CD4-positive, alpha-beta T cell (primary cell): ENCODE measurements at regions not wholly inside any gene's neighbourhood (a gene's known extent, or its start where the extent isn't known, plus 50 kb on each side); places are given as distances from the start of the nearest gene placed in this dataset.

Experiments used
- ATAC-seq: fragments of 200-7000 bp; cut with Tn5 transposase; one replicate; pipeline ENCODE4 v1.10.0; 2022; ENCODE audit warnings: mild to moderate bottlenecking; ENCODE audit not compliant: poor library complexity
- CTCF ChIA-PET: fragments of 350-600 bp; sonication (Branson Sonifier 250); formaldehyde crosslinking; loops from one replicate; lab custom pipeline; 2021; ENCODE audit warnings: antibody characterized with exemption, inconsistent platforms; lab: Charles Lee
- POLR2A ChIA-PET: fragments of 350-600 bp; sonication (Branson Sonifier 250); formaldehyde crosslinking; loops from one replicate; lab custom pipeline; 2021; ENCODE audit warnings: antibody characterized with exemption, inconsistent platforms; lab: Charles Lee
- DNase-seq, 14 experiments: peaks; one replicate each; pipeline ENCODE4 v3.0.0-alpha.2; 2013 to 2020; ENCODE audit warnings: mixed read lengths in 2 of 14
- H3K27ac ChIP-seq, 2 donors: one replicate each; pipeline versions ENCODE4 v1.5.1 to v1.7.0; 2013; ENCODE audit warnings: low read length in 2 of 2, low read depth in 1 of 2, mild to moderate bottlenecking in 1 of 2
- H3K27me3 ChIP-seq, 2 experiments: 1 replicate in 1 of 2; 2 replicates in 1 of 2; pipeline versions ENCODE4 v1.6.1 to v1.7.0; 2013; ENCODE audit warnings: low read length in 2 of 2, control low read depth in 1 of 2, mild to moderate bottlenecking in 1 of 2, moderate library complexity in 1 of 2; ENCODE audit not compliant: insufficient read depth in 2 of 2, control insufficient read depth in 1 of 2
- H3K36me3 ChIP-seq: one replicate; pipeline ENCODE4 v1.6.1; 2013; ENCODE audit warnings: low read length, control low read depth; ENCODE audit not compliant: insufficient read depth
- H3K4me1 ChIP-seq: one replicate; pipeline ENCODE4 v1.6.1; 2013; ENCODE audit warnings: low read length, control low read depth; ENCODE audit not compliant: insufficient read depth
- H3K4me3 ChIP-seq: one replicate; pipeline ENCODE4 v1.5.1; 2013; ENCODE audit warnings: mild to moderate bottlenecking, low read length, moderate library complexity
- H3K9me3 ChIP-seq, 2 experiments: 1 replicate in 1 of 2; 2 replicates in 1 of 2; pipeline versions ENCODE4 v1.6.1 to v1.7.0; 2013; ENCODE audit warnings: low read length in 2 of 2, mild to moderate bottlenecking in 2 of 2, control low read depth in 1 of 2, moderate library complexity in 1 of 2; ENCODE audit not compliant: control insufficient read depth in 1 of 2, insufficient read depth in 1 of 2
- H3K27ac Mint-ChIP-seq: one replicate; pipeline ENCODE4 v1.8.0; 2020; ENCODE audit warnings: mixed read lengths
- H3K27me3 Mint-ChIP-seq: one replicate; pipeline ENCODE4 v1.8.0; 2021; ENCODE audit warnings: mixed read lengths
- H3K36me3 Mint-ChIP-seq: one replicate; pipeline ENCODE4 v1.8.0; 2021; ENCODE audit warnings: low read depth, mixed read lengths
- H3K4me1 Mint-ChIP-seq: one replicate; pipeline ENCODE4 v1.8.0; 2021; ENCODE audit warnings: low read depth, mixed read lengths
- H3K4me3 Mint-ChIP-seq: one replicate; pipeline ENCODE4 v1.8.0; 2020; ENCODE audit warnings: mild to moderate bottlenecking, mixed read lengths
- H3K9me3 Mint-ChIP-seq: one replicate; pipeline ENCODE4 v1.8.0; 2020; ENCODE audit warnings: mixed read lengths
- intact Hi-C, 2 experiments: fragments of 100-400 bp; cut with DNase I in 1 of 2; cut with micrococcal nuclease in 1 of 2; formaldehyde crosslinking; loops; one replicate each; pipeline versions ENCODE4 v1.15.1 to v1.9.0; 2023 to 2025; cut with DNase I, micrococcal nuclease
- TF ChIP-seq, protein P1 (sequence below): fragments of 200-600 bp; IDR thresholded peaks from one replicate; pipeline ENCODE4 v1.8.0; 2022; ENCODE audit warnings: antibody characterized with exemption, mild to moderate bottlenecking

DNA sequence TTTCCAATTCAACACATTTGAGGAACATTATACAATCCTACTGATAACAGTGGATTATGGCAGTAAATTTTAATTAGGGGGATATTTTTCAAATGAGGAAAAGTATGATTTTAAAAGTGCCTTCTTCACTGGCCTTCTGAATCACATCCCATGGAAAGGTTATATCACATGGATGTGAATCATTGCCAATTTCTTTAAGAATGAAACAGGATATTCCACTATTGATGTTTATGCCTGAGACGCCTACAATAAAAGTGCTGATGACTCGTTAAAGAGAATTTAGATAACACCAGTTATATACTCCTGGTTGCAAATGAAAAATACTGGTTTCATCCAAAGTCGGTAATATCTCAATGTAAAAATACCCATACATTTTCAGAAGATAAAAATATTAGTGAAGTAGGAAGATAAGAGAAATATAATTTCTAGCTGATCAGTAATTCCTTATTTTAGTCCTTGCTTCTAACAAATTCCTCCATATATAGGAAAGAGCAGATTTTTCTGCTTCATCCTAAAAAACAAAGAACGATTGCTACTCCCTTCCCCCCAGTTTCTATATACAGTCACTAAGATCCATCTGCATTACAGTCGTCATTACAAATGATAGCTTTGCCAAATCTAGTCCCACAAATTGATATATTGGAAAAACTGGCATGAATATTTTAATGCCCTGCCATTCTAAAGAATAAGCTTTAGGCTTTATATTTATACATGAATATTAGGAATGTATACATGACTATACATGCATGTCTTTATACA lies 139.5 kb upstream of the SOX5 start:
- ChIA-PET CTCF (no interaction called here), POLR2A (no interaction called here)
- H3K27me3 ChIP-seq = no peaks in the 10 kb centered on the region
- Mint-ChIP-seq H3K27ac (no peak overlapping the region), H3K9me3 (peaks cover 2% of the 10 kb centered on the region), H3K4me3 (no peak overlapping the region), H3K4me1 (no peaks in the 10 kb centered on the region), H3K27me3 (no peaks in the 10 kb centered on the region), H3K36me3 (no peaks in the 10 kb centered on the region)
- no peak overlapping the region for H3K4me3 ChIP-seq
- no peak overlapping the region for H3K27ac ChIP-seq
- TF ChIP-seq, protein P1, sequence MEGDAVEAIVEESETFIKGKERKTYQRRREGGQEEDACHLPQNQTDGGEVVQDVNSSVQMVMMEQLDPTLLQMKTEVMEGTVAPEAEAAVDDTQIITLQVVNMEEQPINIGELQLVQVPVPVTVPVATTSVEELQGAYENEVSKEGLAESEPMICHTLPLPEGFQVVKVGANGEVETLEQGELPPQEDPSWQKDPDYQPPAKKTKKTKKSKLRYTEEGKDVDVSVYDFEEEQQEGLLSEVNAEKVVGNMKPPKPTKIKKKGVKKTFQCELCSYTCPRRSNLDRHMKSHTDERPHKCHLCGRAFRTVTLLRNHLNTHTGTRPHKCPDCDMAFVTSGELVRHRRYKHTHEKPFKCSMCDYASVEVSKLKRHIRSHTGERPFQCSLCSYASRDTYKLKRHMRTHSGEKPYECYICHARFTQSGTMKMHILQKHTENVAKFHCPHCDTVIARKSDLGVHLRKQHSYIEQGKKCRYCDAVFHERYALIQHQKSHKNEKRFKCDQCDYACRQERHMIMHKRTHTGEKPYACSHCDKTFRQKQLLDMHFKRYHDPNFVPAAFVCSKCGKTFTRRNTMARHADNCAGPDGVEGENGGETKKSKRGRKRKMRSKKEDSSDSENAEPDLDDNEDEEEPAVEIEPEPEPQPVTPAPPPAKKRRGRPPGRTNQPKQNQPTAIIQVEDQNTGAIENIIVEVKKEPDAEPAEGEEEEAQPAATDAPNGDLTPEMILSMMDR = no peak
- intact Hi-C loops = no loop called here
- ATAC-seq (no peak), DNase-seq (no peak)
- no peaks in the 10 kb centered on the region for H3K36me3 ChIP-seq
- peaks cover 0 to 3% of the 10 kb centered on the region in 2 experiments for H3K9me3 ChIP-seq
- no peaks in the 10 kb centered on the region for H3K4me1 ChIP-seq

DNA sequence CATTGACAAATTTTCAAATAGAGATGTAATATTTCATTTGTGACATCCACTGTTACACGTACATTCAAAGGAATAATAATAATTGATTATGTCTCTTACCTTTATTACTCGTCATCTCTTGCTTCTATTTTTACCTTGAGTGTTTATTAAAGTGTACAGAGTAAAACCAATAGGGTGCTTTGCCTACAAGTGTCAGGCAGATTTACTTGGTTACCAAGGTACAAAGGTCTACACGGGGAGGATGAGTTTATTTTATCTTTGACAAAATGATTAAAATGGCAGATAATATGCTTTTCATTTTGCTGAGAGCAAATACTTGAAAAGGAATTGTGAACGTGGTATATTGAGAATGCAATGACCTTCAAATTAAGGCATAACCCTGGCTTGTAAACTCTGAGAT lies 137.8 kb upstream of the SOX5 start:
- POLR2A ChIA-PET = no interaction called here
- H3K9me3 ChIP-seq = no peaks in the 10 kb centered on the region
- Mint-ChIP-seq H3K4me1 (no peaks in the 10 kb centered on the region), H3K27ac (no peak overlapping the region), H3K9me3 (peaks cover 4% of the 10 kb centered on the region), H3K27me3 (no peaks in the 10 kb centered on the region), H3K4me3 (no peak overlapping the region), H3K36me3 (no peaks in the 10 kb centered on the region)
- ATAC-seq = no peak
- TF ChIP-seq, protein P1 = no peak
- no peaks in the 10 kb centered on the region for H3K4me1 ChIP-seq
- no peaks in the 10 kb centered on the region for H3K27me3 ChIP-seq
- no peaks in the 10 kb centered on the region for H3K36me3 ChIP-seq
- H3K4me3 ChIP-seq = no peak overlapping the region
- H3K27ac ChIP-seq = no peak overlapping the region
- intact Hi-C loops = no loop called here
- CTCF ChIA-PET = no interaction called here
- DNase-seq = no peak

DNA sequence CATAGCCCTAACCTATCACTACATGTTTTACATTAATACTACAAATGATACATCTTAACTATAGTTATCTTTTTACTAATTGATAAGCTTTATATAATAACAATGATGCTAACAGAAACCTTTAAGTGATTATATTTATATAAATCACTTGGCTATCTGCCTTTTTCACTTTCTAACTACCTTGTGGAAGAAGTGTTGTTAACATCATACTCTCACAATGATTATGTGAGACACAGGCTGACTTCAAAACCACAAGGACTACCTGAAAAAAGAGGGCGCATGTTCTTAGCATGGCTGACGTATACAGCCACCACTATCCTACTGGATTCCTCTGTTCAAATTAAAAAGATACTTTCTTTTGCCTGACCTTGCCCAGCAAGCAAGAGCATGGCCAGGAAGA lies 135.3 kb upstream of the SOX5 start:
- no peak overlapping the region for H3K4me3 ChIP-seq
- H3K27me3 Mint-ChIP-seq = no peaks in the 10 kb centered on the region
- H3K27ac ChIP-seq = no peak overlapping the region
- peaks cover 2% of the 10 kb centered on the region for H3K9me3 Mint-ChIP-seq
- H3K27ac Mint-ChIP-seq = no peak overlapping the region
- intact Hi-C loops = no loop called here
- no peaks in the 10 kb centered on the region for H3K36me3 Mint-ChIP-seq
- H3K36me3 ChIP-seq = no peaks in the 10 kb centered on the region
- no peaks in the 10 kb centered on the region for H3K4me1 Mint-ChIP-seq
- DNase-seq (no peak), ATAC-seq (no peak)
- no peak overlapping the region for H3K4me3 Mint-ChIP-seq
- ChIA-PET CTCF (no interaction called here), POLR2A (no interaction called here)
- no peaks in the 10 kb centered on the region for H3K9me3 ChIP-seq
- TF ChIP-seq, protein P1 = no peak
- H3K4me1 ChIP-seq = no peaks in the 10 kb centered on the region
- H3K27me3 ChIP-seq = no peaks in the 10 kb centered on the region
